K562 (cell line): ENCODE measurements at regions not wholly inside any gene's neighbourhood (a gene's known extent, or its start where the extent isn't known, plus 50 kb on each side); places are given as distances from the start of the nearest gene placed in this dataset.

ENCODE experiments used
- ATAC-seq: fragments of 200-7000 bp; cut with Tn5 transposase; 3 replicates; pipeline ENCODE4 v1.9.1; 2020; ENCODE audit warnings: moderate library complexity
- BruUV-seq: library from RNA; stranded (reverse); fragments of 400-500 nt; replicated peaks from 2 replicates; lab custom pipeline; 2021; lab: Mats Ljungman, UMichigan
- CTCF ChIA-PET: fragments of 300-600 bp; formaldehyde crosslinking; extraction: SDS; loops from one replicate; lab custom pipeline; 2021; ENCODE audit warnings: low intra/inter-chr PET ratio; lab: Yijun Ruan, JAX
- POLR2A ChIA-PET: fragments of 300-600, 350-650 bp; sonication (Branson Sonifier 250); formaldehyde crosslinking; extraction: SDS; loops from one replicate; lab custom pipeline; 2021; ENCODE audit warnings: antibody characterized with exemption, inconsistent platforms; lab: Yijun Ruan, JAX
- DNase-seq, 4 experiments: peaks; one replicate each; pipeline versions ENCODE4 v3.0.0 to v3.0.0-alpha.2; 2011 to 2018; ENCODE audit warnings: low spot score in 3 of 4, mixed read lengths in 3 of 4; ENCODE audit errors: extremely low read depth in 1 of 4
- FAIRE-seq: peaks from 2 replicates; lab custom pipeline; 2011; peaks lifted over from hg19 to GRCh38; lab: Jason Lieb, UNC
- H2AFZ ChIP-seq: 2 replicates; pipeline ENCODE4 v1.6.0; 2011; ENCODE audit warnings: low read depth, low read length, control low read depth, inconsistent platforms
- H3K27ac ChIP-seq: fragments of 200-600 bp; 3 replicates; pipeline ENCODE4 v1.8.0; 2011; ENCODE audit warnings: low read depth, mild to moderate bottlenecking, control low read depth, inconsistent platforms, low read length, moderate library complexity, mixed read lengths; ENCODE audit errors: extremely low read depth
- H3K27me3 ChIP-seq, 2 experiments: fragments of 300-600 bp in 1 of 2; 2 replicates in 1 of 2; 3 replicates in 1 of 2; pipeline versions ENCODE4 v1.6.0 to v1.8.0; 2011; ENCODE audit warnings: inconsistent platforms in 2 of 2, low read length in 2 of 2, mild to moderate bottlenecking in 1 of 2, mixed read lengths in 1 of 2, moderate library complexity in 1 of 2; ENCODE audit not compliant: control insufficient read depth in 2 of 2, insufficient read depth in 2 of 2
- H3K36me3 ChIP-seq: fragments of 300-600 bp; 3 replicates; pipeline ENCODE4 v1.8.0; 2011; ENCODE audit warnings: mild to moderate bottlenecking, low read length, inconsistent platforms; ENCODE audit not compliant: control insufficient read depth, insufficient read depth
- H3K4me1 ChIP-seq, 2 experiments: fragments of 200-600 bp in 1 of 2; replicated peaks in 1 of 2; 2 replicates in 1 of 2; 3 replicates in 1 of 2; pipeline versions ENCODE4 v1.5.1 to v1.8.0; 2011; ENCODE audit warnings: inconsistent platforms in 2 of 2, low read length in 2 of 2, mild to moderate bottlenecking in 1 of 2, mixed read lengths in 1 of 2, moderate library complexity in 1 of 2; ENCODE audit not compliant: control insufficient read depth in 2 of 2, insufficient read depth in 2 of 2
- H3K4me2 ChIP-seq: 2 replicates; pipeline ENCODE4 v1.6.1; 2011; ENCODE audit warnings: low read length, control low read depth, inconsistent platforms, mixed read lengths; ENCODE audit not compliant: insufficient read depth
- H3K4me3 ChIP-seq: fragments of 200-600 bp; sonication (generic), shearing (Covaris generic); 2 replicates; pipeline ENCODE4 v1.5.1; 2016; ENCODE audit warnings: control low read depth, inconsistent platforms
- H3K79me2 ChIP-seq: fragments of 200-600 bp; 3 replicates; pipeline ENCODE4 v1.8.0; 2011; ENCODE audit warnings: low read length, inconsistent platforms; ENCODE audit not compliant: control insufficient read depth, insufficient read depth
- H3K9ac ChIP-seq, 2 experiments: 2 replicates each; pipeline versions ENCODE4 v1.6.0 to v1.6.1; 2011; ENCODE audit warnings: low read depth in 2 of 2, low read length in 2 of 2, control low read depth in 1 of 2, inconsistent platforms in 1 of 2, mild to moderate bottlenecking in 1 of 2, mixed read lengths in 1 of 2; ENCODE audit not compliant: insufficient read depth in 1 of 2
- H3K9me1 ChIP-seq: one replicate; pipeline ENCODE4 v1.6.0; 2011; ENCODE audit warnings: inconsistent platforms, mild to moderate bottlenecking, low read length, moderate library complexity; ENCODE audit not compliant: control insufficient read depth, insufficient read depth
- H3K9me3 ChIP-seq: replicated peaks from 2 replicates; pipeline ENCODE4 v1.5.1; 2011; ENCODE audit warnings: low read depth, low read length, inconsistent platforms; ENCODE audit not compliant: control insufficient read depth, insufficient read depth
- H4K20me1 ChIP-seq: replicated peaks from 2 replicates; pipeline ENCODE4 v1.6.1; 2011; ENCODE audit warnings: low read length, inconsistent platforms, mixed read lengths; ENCODE audit not compliant: control insufficient read depth, insufficient read depth
- HCFC1 ChIP-seq: IDR thresholded peaks from 2 replicates; pipeline ENCODE4 v1.6.1; 2012; ENCODE audit warnings: low read depth, low read length, improper control_type of control experiment
- NR2F6 ChIP-seq: fragments of 450-650 bp; formaldehyde crosslinking; IDR thresholded peaks from 2 replicates; pipeline ENCODE4 v1.4.0; 2020; ENCODE audit warnings: mild to moderate bottlenecking
- PTTG1 ChIP-seq: fragments of 450-650 bp; IDR thresholded peaks from 2 replicates; pipeline ENCODE4 v1.6.1; 2016; ENCODE audit warnings: low read depth, mild to moderate bottlenecking, missing genetic modification characterization, missing compliant biosample characterization
- SRSF1 ChIP-seq: fragments of 200-400 bp; formaldehyde crosslinking; IDR thresholded peaks from 2 replicates; pipeline ENCODE4 v1.6.1; 2017; ENCODE audit warnings: mild to moderate bottlenecking, low read depth, low read length, moderate library complexity
- ZNF197 ChIP-seq: fragments of 200-800 bp; sonication (Bioruptor generic); IDR thresholded peaks from 2 replicates; pipeline ENCODE4 v1.6.1; 2016; ENCODE audit warnings: low read depth, missing genetic modification characterization, missing compliant biosample characterization
- WGBS: fragments of 100-300 bp; shearing (Covaris generic); methylation state at CpG from one replicate; pipeline ENCODE4 v1.1.6; 2016; ENCODE audit warnings: low coverage, mixed read lengths; ENCODE audit not compliant: insufficient coverage; ENCODE audit errors: missing lambda C conversion rate; 5-methylcytosine and 5-hydroxymethylcytosine counted together
- in situ Hi-C: fragments of 300-500 bp; cut with MboI; formaldehyde crosslinking; loops from 4 replicates; pipeline ENCODE4 v1.15.0; 2018; ENCODE audit warnings: inconsistent platforms, mixed read lengths
- intact Hi-C: fragments of 100-400 bp; cut with micrococcal nuclease; formaldehyde crosslinking; loops from 2 replicates; pipeline ENCODE4 v1.14.2; 2022
- TF ChIP-seq, protein P1 (sequence below): IDR thresholded peaks from 3 replicates; pipeline ENCODE4 v1.6.1; 2011; ENCODE audit warnings: borderline replicate concordance, mild to moderate bottlenecking, moderate library complexity; ENCODE audit not compliant: insufficient read length; ENCODE audit errors: extremely low read depth

- CTCF ChIA-PET: no interaction called here
- Histone ChIP-seq H3K9me1 (no peaks in the 10 kb centered on the region), H4K20me1 (no peaks in the 10 kb centered on the region), H3K4me2 (no peak overlapping the region), H3K36me3 (no peaks in the 10 kb centered on the region), H3K27me3 (no peaks in the 10 kb centered on the region), H2AFZ (no peak overlapping the region), H3K4me3 (no peak overlapping the region), H3K4me1 (no peaks in the 10 kb centered on the region), H3K27ac (no peak overlapping the region), H3K79me2 (no peaks in the 10 kb centered on the region), H3K9ac (no peak overlapping the region), H3K9me3 (no peaks in the 10 kb centered on the region)
- 0% methylated on average over 3 of the region's 3 CpGs for WGBS
- in situ Hi-C loops: no loop called here
- BruUV-seq: no TSS peak
- intact Hi-C loops: no loop called here
- TF ChIP-seq NR2F6 (CRISPR knock-in tag) (no peak), SRSF1 (no peak), HCFC1 (no peak), PTTG1 (tag) (no peak), ZNF197 (no peak)
- TF ChIP-seq, protein P1, sequence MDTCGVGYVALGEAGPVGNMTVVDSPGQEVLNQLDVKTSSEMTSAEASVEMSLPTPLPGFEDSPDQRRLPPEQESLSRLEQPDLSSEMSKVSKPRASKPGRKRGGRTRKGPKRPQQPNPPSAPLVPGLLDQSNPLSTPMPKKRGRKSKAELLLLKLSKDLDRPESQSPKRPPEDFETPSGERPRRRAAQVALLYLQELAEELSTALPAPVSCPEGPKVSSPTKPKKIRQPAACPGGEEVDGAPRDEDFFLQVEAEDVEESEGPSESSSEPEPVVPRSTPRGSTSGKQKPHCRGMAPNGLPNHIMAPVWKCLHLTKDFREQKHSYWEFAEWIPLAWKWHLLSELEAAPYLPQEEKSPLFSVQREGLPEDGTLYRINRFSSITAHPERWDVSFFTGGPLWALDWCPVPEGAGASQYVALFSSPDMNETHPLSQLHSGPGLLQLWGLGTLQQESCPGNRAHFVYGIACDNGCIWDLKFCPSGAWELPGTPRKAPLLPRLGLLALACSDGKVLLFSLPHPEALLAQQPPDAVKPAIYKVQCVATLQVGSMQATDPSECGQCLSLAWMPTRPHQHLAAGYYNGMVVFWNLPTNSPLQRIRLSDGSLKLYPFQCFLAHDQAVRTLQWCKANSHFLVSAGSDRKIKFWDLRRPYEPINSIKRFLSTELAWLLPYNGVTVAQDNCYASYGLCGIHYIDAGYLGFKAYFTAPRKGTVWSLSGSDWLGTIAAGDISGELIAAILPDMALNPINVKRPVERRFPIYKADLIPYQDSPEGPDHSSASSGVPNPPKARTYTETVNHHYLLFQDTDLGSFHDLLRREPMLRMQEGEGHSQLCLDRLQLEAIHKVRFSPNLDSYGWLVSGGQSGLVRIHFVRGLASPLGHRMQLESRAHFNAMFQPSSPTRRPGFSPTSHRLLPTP: no peak
- POLR2A ChIA-PET: no interaction called here
- ATAC-seq (no peak), FAIRE-seq (no peak), DNase-seq (no peak)
These were observed 155.0 kb downstream of the MSL3 start for GRCh38 chrX:11913001-11913400.
